Calu3 (cell line): ENCODE measurements at regions not wholly inside any gene's neighbourhood (a gene's known extent, or its start where the extent isn't known, plus 50 kb on each side); places are given as distances from the start of the nearest gene placed in this dataset.

ENCODE experiments used
- BruUV-seq: library from RNA; stranded (reverse); fragments of 400-500 nt; replicated peaks from 2 replicates; lab custom pipeline; 2021; lab: Mats Ljungman, UMichigan
- CTCF ChIA-PET: fragments of 300-600 bp; sonication (Branson Sonifier 250); formaldehyde crosslinking; loops from one replicate; lab custom pipeline; 2022; ENCODE audit warnings: antibody characterized with exemption; lab: Charles Lee
- DNase-seq: peaks from one replicate; pipeline ENCODE4 v3.0.0; 2022
- H3K27ac Mint-ChIP-seq: one replicate; pipeline ENCODE4 v1.8.0; 2022; ENCODE audit warnings: mixed read lengths; ENCODE audit not compliant: unreplicated experiment
- H3K27me3 Mint-ChIP-seq: one replicate; pipeline ENCODE4 v1.8.0; 2022; ENCODE audit warnings: mixed read lengths; ENCODE audit not compliant: unreplicated experiment
- H3K36me3 Mint-ChIP-seq: one replicate; pipeline ENCODE4 v1.8.0; 2022; ENCODE audit warnings: mild to moderate bottlenecking, moderate library complexity, mixed read lengths; ENCODE audit not compliant: insufficient read depth, unreplicated experiment
- H3K4me1 Mint-ChIP-seq: one replicate; pipeline ENCODE4 v1.8.0; 2022; ENCODE audit warnings: mild to moderate bottlenecking, low read depth, mixed read lengths; ENCODE audit not compliant: unreplicated experiment
- H3K4me3 Mint-ChIP-seq: one replicate; pipeline ENCODE4 v1.8.0; 2022; ENCODE audit warnings: mild to moderate bottlenecking, low read depth, moderate library complexity, mixed read lengths; ENCODE audit not compliant: unreplicated experiment
- H3K9me3 Mint-ChIP-seq: one replicate; pipeline ENCODE4 v1.8.0; 2022; ENCODE audit warnings: low read depth, mixed read lengths; ENCODE audit not compliant: unreplicated experiment
- intact Hi-C: fragments of 100-400 bp; cut with micrococcal nuclease; formaldehyde crosslinking; loops from one replicate; pipeline ENCODE4 v1.10.0; 2022; ENCODE audit not compliant: unreplicated experiment
- TF ChIP-seq, protein P1 (sequence below): fragments of 200-600 bp; IDR thresholded peaks from one replicate; pipeline ENCODE4 v1.8.0; 2022; ENCODE audit warnings: antibody characterized with exemption; ENCODE audit not compliant: unreplicated experiment

DNA sequence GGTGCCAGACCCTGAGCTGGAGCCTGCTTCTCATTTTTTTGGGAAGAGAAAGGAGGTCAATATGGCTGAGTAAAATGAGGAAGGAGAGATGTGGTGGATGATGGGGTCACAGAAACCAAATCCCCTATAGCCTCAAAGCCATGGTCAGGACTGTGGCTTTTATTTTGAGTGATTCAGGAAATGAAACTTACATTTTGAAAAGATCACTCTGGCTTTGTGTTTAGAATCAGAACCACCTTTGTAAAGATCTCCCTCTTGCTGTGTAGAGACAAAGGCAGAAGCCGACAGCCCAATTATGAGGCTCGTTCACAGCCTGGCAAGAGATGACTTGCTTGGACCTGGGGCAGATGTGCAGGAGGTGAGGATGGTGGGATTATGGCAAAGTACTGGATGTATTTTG, 121.6 kb upstream of the ANKFN1 start:
- TF ChIP-seq, protein P1, sequence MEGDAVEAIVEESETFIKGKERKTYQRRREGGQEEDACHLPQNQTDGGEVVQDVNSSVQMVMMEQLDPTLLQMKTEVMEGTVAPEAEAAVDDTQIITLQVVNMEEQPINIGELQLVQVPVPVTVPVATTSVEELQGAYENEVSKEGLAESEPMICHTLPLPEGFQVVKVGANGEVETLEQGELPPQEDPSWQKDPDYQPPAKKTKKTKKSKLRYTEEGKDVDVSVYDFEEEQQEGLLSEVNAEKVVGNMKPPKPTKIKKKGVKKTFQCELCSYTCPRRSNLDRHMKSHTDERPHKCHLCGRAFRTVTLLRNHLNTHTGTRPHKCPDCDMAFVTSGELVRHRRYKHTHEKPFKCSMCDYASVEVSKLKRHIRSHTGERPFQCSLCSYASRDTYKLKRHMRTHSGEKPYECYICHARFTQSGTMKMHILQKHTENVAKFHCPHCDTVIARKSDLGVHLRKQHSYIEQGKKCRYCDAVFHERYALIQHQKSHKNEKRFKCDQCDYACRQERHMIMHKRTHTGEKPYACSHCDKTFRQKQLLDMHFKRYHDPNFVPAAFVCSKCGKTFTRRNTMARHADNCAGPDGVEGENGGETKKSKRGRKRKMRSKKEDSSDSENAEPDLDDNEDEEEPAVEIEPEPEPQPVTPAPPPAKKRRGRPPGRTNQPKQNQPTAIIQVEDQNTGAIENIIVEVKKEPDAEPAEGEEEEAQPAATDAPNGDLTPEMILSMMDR: no peak
- H3K36me3 Mint-ChIP-seq: no peaks in the 10 kb centered on the region
- no peak for DNase-seq
- no peak overlapping the region for H3K4me3 Mint-ChIP-seq
- no peak overlapping the region for H3K27ac Mint-ChIP-seq
- no peaks in the 10 kb centered on the region for H3K4me1 Mint-ChIP-seq
- H3K27me3 Mint-ChIP-seq: peaks cover 47% of the 10 kb centered on the region
- intact Hi-C loops: no loop called here
- BruUV-seq: no TSS peak
- H3K9me3 Mint-ChIP-seq: no peaks in the 10 kb centered on the region
- CTCF ChIA-PET: no interaction called here

GRCh38 chr17:56034197-56034635, 119.1 kb upstream of the ANKFN1 start:
- TF ChIP-seq, protein P1: no peak
- DNase-seq: no peak
- H3K4me3 Mint-ChIP-seq: no peak overlapping the region
- CTCF ChIA-PET: no interaction called here
- H3K36me3 Mint-ChIP-seq: no peaks in the 10 kb centered on the region
- intact Hi-C loops: no loop called here
- H3K27ac Mint-ChIP-seq: no peak overlapping the region
- peaks cover 47% of the 10 kb centered on the region for H3K27me3 Mint-ChIP-seq
- H3K4me1 Mint-ChIP-seq: no peaks in the 10 kb centered on the region
- no TSS peak for BruUV-seq
- no peaks in the 10 kb centered on the region for H3K9me3 Mint-ChIP-seq

DNA sequence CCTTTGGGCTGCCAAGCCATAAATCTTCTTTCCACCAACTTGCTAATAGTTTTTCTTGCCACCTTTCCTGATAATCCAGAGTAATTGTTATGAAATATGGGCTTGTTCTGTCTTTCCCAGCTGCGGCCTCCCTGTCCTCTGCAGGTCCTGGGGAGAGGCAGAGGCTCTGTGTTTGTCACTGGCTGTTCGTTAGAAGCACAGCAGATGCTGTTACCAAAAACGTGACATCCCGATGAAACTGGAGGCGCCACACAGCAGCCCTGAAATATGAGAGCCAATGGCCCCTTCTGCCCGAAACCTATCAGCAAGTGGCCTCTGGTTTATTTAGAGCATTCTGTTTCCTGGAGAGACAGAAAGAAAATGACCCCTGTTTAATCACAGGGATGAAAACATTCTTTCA, 115.1 kb upstream of the ANKFN1 start:
- no peak overlapping the region for H3K4me3 Mint-ChIP-seq
- no peaks in the 10 kb centered on the region for H3K36me3 Mint-ChIP-seq
- H3K4me1 Mint-ChIP-seq: no peaks in the 10 kb centered on the region
- intact Hi-C loops: no loop called here
- no TSS peak for BruUV-seq
- no peak overlapping the region for H3K27ac Mint-ChIP-seq
- DNase-seq: no peak
- CTCF ChIA-PET: no interaction called here
- peaks cover 41% of the 10 kb centered on the region for H3K27me3 Mint-ChIP-seq
- TF ChIP-seq, protein P1: no peak
- H3K9me3 Mint-ChIP-seq: no peaks in the 10 kb centered on the region

GRCh38 chr17:56045872-56046271, 107.4 kb upstream of the ANKFN1 start:
- Mint-ChIP-seq H3K27me3 (peaks cover 54% of the 10 kb centered on the region), H3K4me1 (no peaks in the 10 kb centered on the region), H3K36me3 (no peaks in the 10 kb centered on the region), H3K9me3 (no peaks in the 10 kb centered on the region), H3K27ac (no peak overlapping the region), H3K4me3 (no peak overlapping the region)
- no peak for DNase-seq
- no TSS peak for BruUV-seq
- CTCF ChIA-PET: no interaction called here
- TF ChIP-seq, protein P1: no peak
- intact Hi-C loops: no loop called here

- no peak for DNase-seq
- Mint-ChIP-seq H3K36me3 (no peaks in the 10 kb centered on the region), H3K27me3 (peaks cover 45% of the 10 kb centered on the region), H3K9me3 (no peaks in the 10 kb centered on the region), H3K4me3 (no peak overlapping the region), H3K27ac (no peak overlapping the region), H3K4me1 (no peaks in the 10 kb centered on the region)
- intact Hi-C loops: no loop called here
- TF ChIP-seq, protein P1: no peak
- BruUV-seq: no TSS peak
- CTCF ChIA-PET: no interaction called here
Observed at GRCh38 chr17:56047331-56047730, 105.9 kb upstream of the ANKFN1 start.
